Endothelial cell of umbilical vein (primary cell): ENCODE measurements at regions not wholly inside any gene's neighbourhood (a gene's known extent, or its start where the extent isn't known, plus 50 kb on each side); places are given as distances from the start of the nearest gene placed in this dataset.
"Not testable (repeated sequence)": the region's sequence is repeated elsewhere in the genome, so short reads cannot be mapped to it uniquely, and the experiment has no call there.

Source experiments
- BruUV-seq: library from RNA; stranded (reverse); fragments of 400-500 nt; replicated peaks from 2 replicates; lab custom pipeline; 2021; lab: Mats Ljungman, UMichigan
- CTCF ChIA-PET: fragments of 300-600, 350-600 bp; sonication (Branson Sonifier 250); formaldehyde crosslinking; loops from one replicate; lab custom pipeline; 2021; ENCODE audit warnings: antibody characterized with exemption, inconsistent platforms; lab: Charles Lee
- POLR2A ChIA-PET: fragments of 300-600, 350-600 bp; sonication (Branson Sonifier 250); formaldehyde crosslinking; loops from one replicate; lab custom pipeline; 2021; ENCODE audit warnings: antibody characterized with exemption, inconsistent platforms; lab: Charles Lee
- DNase-seq: peaks from one replicate; pipeline ENCODE4 v3.0.0-alpha.2; 2011; ENCODE audit warnings: low read depth, low spot score
- FAIRE-seq: peaks from 2 replicates; lab custom pipeline; 2011; peaks lifted over from hg19 to GRCh38; lab: Jason Lieb, UNC
- H2AFZ ChIP-seq: 2 replicates; pipeline ENCODE4 v1.6.0; 2012; ENCODE audit warnings: low read depth, low read length, control low read depth, inconsistent platforms
- H3K27ac ChIP-seq: 2 replicates; pipeline ENCODE4 v1.5.1; 2011; ENCODE audit warnings: low read depth, mild to moderate bottlenecking, control low read depth, low read length, moderate library complexity; ENCODE audit not compliant: insufficient read depth
- H3K27me3 ChIP-seq, 2 experiments: 2 replicates each; pipeline versions ENCODE4 v1.6.0 to v1.6.1; 2011; ENCODE audit warnings: low read length in 2 of 2, mixed read lengths in 1 of 2; ENCODE audit not compliant: control insufficient read depth in 2 of 2, insufficient read depth in 2 of 2
- H3K36me3 ChIP-seq, 2 experiments: 2 replicates in 1 of 2; 3 replicates in 1 of 2; pipeline ENCODE4 v1.5.1; 2011; ENCODE audit warnings: low read length in 2 of 2, mild to moderate bottlenecking in 1 of 2, moderate library complexity in 1 of 2; ENCODE audit not compliant: control insufficient read depth in 2 of 2, insufficient read depth in 2 of 2; ENCODE audit errors: extremely low read depth in 1 of 2
- H3K4me1 ChIP-seq: 3 replicates; pipeline ENCODE4 v1.5.1; 2011; ENCODE audit warnings: mild to moderate bottlenecking, low read length; ENCODE audit not compliant: control insufficient read depth, insufficient read depth; ENCODE audit errors: extremely low read depth
- H3K4me2 ChIP-seq: 2 replicates; pipeline ENCODE4 v1.6.1; 2011; ENCODE audit warnings: low read length, control low read depth, mixed read lengths; ENCODE audit not compliant: insufficient read depth
- H3K4me3 ChIP-seq, 3 experiments: fragments of 200-600 bp in 1 of 3; sonication (generic), shearing (Covaris generic) in 1 of 3; replicated peaks in 1 of 3; 2 replicates each; pipeline ENCODE4 v1.5.1; 2011 to 2016; ENCODE audit warnings: control low read depth in 3 of 3, low read length in 3 of 3, mild to moderate bottlenecking in 2 of 3, inconsistent platforms in 1 of 3, low read depth in 1 of 3, moderate library complexity in 1 of 3; ENCODE audit not compliant: insufficient read depth in 1 of 3
- H3K79me2 ChIP-seq: 2 replicates; pipeline ENCODE4 v1.6.0; 2012; ENCODE audit warnings: low read length, inconsistent platforms; ENCODE audit not compliant: control insufficient read depth, insufficient read depth
- H3K9ac ChIP-seq: replicated peaks from 2 replicates; pipeline ENCODE3; 2011; ENCODE audit warnings: low read length, control low read depth; ENCODE audit not compliant: insufficient read depth; ENCODE audit errors: extremely low read depth
- H3K9me1 ChIP-seq: replicated peaks from 3 replicates; pipeline ENCODE4 v1.6.0; 2011; ENCODE audit warnings: mild to moderate bottlenecking, low read length; ENCODE audit not compliant: control insufficient read depth, insufficient read depth; ENCODE audit errors: extremely low read depth
- H3K9me3 ChIP-seq: replicated peaks from 2 replicates; pipeline ENCODE4 v1.5.1; 2012; ENCODE audit warnings: low read length, inconsistent platforms; ENCODE audit not compliant: control insufficient read depth, insufficient read depth
- H4K20me1 ChIP-seq: replicated peaks from 2 replicates; pipeline ENCODE3; 2011; ENCODE audit warnings: mild to moderate bottlenecking, low read length; ENCODE audit not compliant: control insufficient read depth, insufficient read depth; ENCODE audit errors: extremely low read depth
- CTCF ChIP-seq, 2 donors: IDR thresholded peaks; 1 replicate in 1 of 2; 2 replicates in 1 of 2; pipeline ENCODE4 v1.5.1; 2011; ENCODE audit warnings: low read length in 2 of 2, mild to moderate bottlenecking in 2 of 2, moderate library complexity in 2 of 2, control low read depth in 1 of 2, inconsistent platforms in 1 of 2, low read depth in 1 of 2; ENCODE audit not compliant: insufficient read depth in 1 of 2; ENCODE audit errors: extremely low read depth in 1 of 2
- EZH2 ChIP-seq: IDR thresholded peaks from 2 replicates; pipeline ENCODE4 v1.6.1; 2012; ENCODE audit warnings: borderline replicate concordance, low read depth, mild to moderate bottlenecking, moderate library complexity, low read length, inconsistent platforms; ENCODE audit not compliant: severe bottlenecking
- FOS ChIP-seq: IDR thresholded peaks from 2 replicates; pipeline ENCODE4 v1.6.1; 2011; ENCODE audit warnings: mild to moderate bottlenecking, low read length, moderate library complexity, borderline replicate concordance; ENCODE audit not compliant: insufficient read depth
- GATA2 ChIP-seq: IDR thresholded peaks from 2 replicates; pipeline ENCODE4 v1.7.0; 2011; ENCODE audit warnings: low read depth, mild to moderate bottlenecking, moderate library complexity, mixed read lengths, low read length; ENCODE audit not compliant: insufficient read length, insufficient read depth
- JUN ChIP-seq: IDR thresholded peaks from 2 replicates; pipeline ENCODE4 v1.6.1; 2011; ENCODE audit warnings: borderline replicate concordance, low read depth; ENCODE audit not compliant: insufficient read length, insufficient read depth
- MAX ChIP-seq: IDR thresholded peaks from 2 replicates; pipeline ENCODE4 v1.6.1; 2011; ENCODE audit not compliant: insufficient read depth, insufficient read length
- MYC ChIP-seq: IDR thresholded peaks from one replicate; pipeline ENCODE4 v1.6.1; 2011; ENCODE audit warnings: mild to moderate bottlenecking, low read depth, low read length
- POLR2A ChIP-seq: IDR thresholded peaks from 2 replicates; pipeline ENCODE4 v1.6.1; 2012; ENCODE audit warnings: low read depth, mild to moderate bottlenecking, control low read depth, low read length
- POLR2AphosphoS5 ChIP-seq: IDR thresholded peaks from 2 replicates; pipeline ENCODE4 v1.6.1; 2012; ENCODE audit warnings: low read depth, mild to moderate bottlenecking, control low read depth, low read length, moderate library complexity; ENCODE audit not compliant: insufficient read depth
- dilution Hi-C: fragments of 300-500 bp; cut with MboI; formaldehyde crosslinking; loops from one replicate; pipeline ENCODE4 v1.15.0; 2019; ENCODE audit warnings: low sequenced_read_pairs; ENCODE audit not compliant: extremely low pct_ligation_motif_present
- intact Hi-C: fragments of 100-400 bp; cut with micrococcal nuclease; formaldehyde crosslinking; loops from one replicate; pipeline ENCODE4 v1.10.0; 2022

GRCh38 chr10:65110009-65110408 is 1588.8 kb downstream of the REEP3 start:
- no peak for DNase-seq
- Histone ChIP-seq H3K27ac (no peak overlapping the region), H3K4me1 (no peaks in the 10 kb centered on the region), H3K4me3 (no peak overlapping the region), H3K4me2 (no peak overlapping the region), H2AFZ (no peak overlapping the region), H3K27me3 (no peaks in the 10 kb centered on the region), H3K9me3 (no peaks in the 10 kb centered on the region), H4K20me1 (no peaks in the 10 kb centered on the region), H3K9ac (no peak overlapping the region), H3K79me2 (no peaks in the 10 kb centered on the region), H3K9me1 (no peaks in the 10 kb centered on the region), H3K36me3 (no peaks in the 10 kb centered on the region)
- dilution Hi-C loops = no loop called here
- CTCF ChIA-PET = no interaction called here
- BruUV-seq = no TSS peak
- POLR2A ChIA-PET = no interaction called here
- FAIRE-seq = no peak
- TF ChIP-seq EZH2 (no peak), FOS (no peak), MAX (no peak), MYC (no peak), CTCF (IDR thresholded peaks at IDR 0.05; ENCODE audit: extremely low read depth in 1 of 2, insufficient read depth in 1 of 2, low read depth in 1 of 2, low read length in 2 of 2) (no peak), JUN (no peak), POLR2AphosphoS5 (no peak), GATA2 (no peak), POLR2A (no peak)
- intact Hi-C loops = no loop called here

- DNase-seq, H3K4me3 ChIP-seq, H2AFZ ChIP-seq, H3K79me2 ChIP-seq, H3K9ac ChIP-seq, H3K9me1 ChIP-seq, H3K4me2 ChIP-seq, H3K9me3 ChIP-seq, H3K27me3 ChIP-seq, H3K36me3 ChIP-seq, POLR2A ChIA-PET, H3K27ac ChIP-seq, H3K4me1 ChIP-seq, FAIRE-seq, H4K20me1 ChIP-seq, CTCF ChIA-PET, BruUV-seq, dilution Hi-C loops, intact Hi-C loops: not testable (repeated sequence)
These were observed 1589.9 kb downstream of the REEP3 start for GRCh38 chr10:65111059-65111458.
